PC-9 (cell line): ENCODE measurements at regions not wholly inside any gene's neighbourhood (a gene's known extent, or its start where the extent isn't known, plus 50 kb on each side); places are given as distances from the start of the nearest gene placed in this dataset.

Experiments used
- BruUV-seq: library from RNA; stranded (reverse); fragments of 400-500 nt; replicated peaks from 2 replicates; lab custom pipeline; 2021; lab: Mats Ljungman, UMichigan
- CTCF ChIA-PET: fragments of 300-600 bp; sonication (Branson Sonifier 250); formaldehyde crosslinking; loops from one replicate; lab custom pipeline; 2022; ENCODE audit warnings: antibody characterized with exemption; lab: Charles Lee
- POLR2A ChIA-PET: fragments of 300-600 bp; sonication (Branson Sonifier 250); formaldehyde crosslinking; loops from one replicate; lab custom pipeline; 2022; ENCODE audit warnings: antibody characterized with exemption; ENCODE audit not compliant: unreplicated experiment; lab: Charles Lee
- DNase-seq, 2 experiments: peaks; one replicate each; pipeline versions ENCODE4 v3.0.0 to v3.0.0-alpha.2; 2015 to 2022; ENCODE audit warnings: mixed read lengths in 1 of 2
- H2AFZ ChIP-seq: fragments of 200-600 bp; sonication (generic); 2 replicates; pipeline ENCODE4 v1.8.1; 2017; ENCODE audit warnings: antibody characterized with exemption
- H3F3A ChIP-seq: fragments of 200-600 bp; sonication (generic); 2 replicates; pipeline ENCODE4 v1.8.1; 2017; ENCODE audit warnings: antibody characterized with exemption, mild to moderate bottlenecking, low read depth; ENCODE audit not compliant: insufficient read depth
- H3K27ac ChIP-seq: fragments of 200-600 bp; sonication (generic); 2 replicates; pipeline ENCODE4 v1.6.1; 2016; ENCODE audit warnings: mixed run types
- H3K27me3 ChIP-seq: fragments of 200-600 bp; sonication (generic); 2 replicates; pipeline ENCODE4 v1.6.1; 2016; ENCODE audit warnings: low read depth, mixed run types; ENCODE audit not compliant: insufficient read depth
- H3K36me3 ChIP-seq: fragments of 200-600 bp; sonication (generic); 2 replicates; pipeline ENCODE4 v1.6.1; 2016; ENCODE audit warnings: low read depth, mixed run types
- H3K4me1 ChIP-seq: fragments of 200-600 bp; sonication (generic); replicated peaks from 2 replicates; pipeline ENCODE4 v1.6.1; 2016; ENCODE audit warnings: mixed run types; ENCODE audit not compliant: insufficient read depth
- H3K4me2 ChIP-seq: fragments of 200-600 bp; sonication (generic); 2 replicates; pipeline ENCODE4 v1.6.1; 2017; ENCODE audit warnings: mixed run types
- H3K4me3 ChIP-seq: fragments of 200-600 bp; sonication (generic); 2 replicates; pipeline ENCODE4 v1.6.1; 2016; ENCODE audit warnings: mixed run types
- H3K79me2 ChIP-seq: fragments of 200-600 bp; sonication (generic); 2 replicates; pipeline ENCODE4 v1.6.1; 2017; ENCODE audit warnings: low read depth, mixed run types
- H3K9me2 ChIP-seq: fragments of 200-600 bp; sonication (generic); 2 replicates; pipeline ENCODE4 v1.8.1; 2017; ENCODE audit warnings: mild to moderate bottlenecking; ENCODE audit not compliant: insufficient read depth
- H3K9me3 ChIP-seq: fragments of 200-600 bp; sonication (generic); 2 replicates; pipeline ENCODE4 v1.8.1; 2016; ENCODE audit warnings: low read depth; ENCODE audit not compliant: insufficient read depth
- H4K20me1 ChIP-seq: fragments of 200-600 bp; sonication (generic); 2 replicates; pipeline ENCODE4 v1.8.1; 2017; ENCODE audit not compliant: insufficient read depth
- CTCF ChIP-seq: fragments of 200-600 bp; sonication (generic); conservative IDR thresholded peaks from 2 replicates; pipeline ENCODE4 v1.6.1; 2017; ENCODE audit warnings: mixed run types, antibody characterized with exemption, mild to moderate bottlenecking, moderate library complexity
- EZH2 ChIP-seq: fragments of 200-600 bp; sonication (generic); IDR thresholded peaks from 2 replicates; pipeline ENCODE4 v1.8.0; 2017; ENCODE audit warnings: antibody characterized with exemption, low read depth
- intact Hi-C: fragments of 100-400 bp; cut with micrococcal nuclease; formaldehyde crosslinking; loops from one replicate; pipeline ENCODE4 v1.10.0; 2022; ENCODE audit not compliant: unreplicated experiment

GRCh38 chr10:132118366-132118765 is 52.6 kb downstream of the JAKMIP3 start:
- no peak for DNase-seq
- H3F3A ChIP-seq, result no peaks in the 10 kb centered on the region
- H3K27ac ChIP-seq, result no peak overlapping the region
- no peak overlapping the region for H3K4me2 ChIP-seq
- H3K79me2 ChIP-seq, result no peaks in the 10 kb centered on the region
- H3K36me3 ChIP-seq, result no peaks in the 10 kb centered on the region
- no peak overlapping the region for H3K4me3 ChIP-seq
- ChIA-PET CTCF (no interaction called here), POLR2A (no interaction called here)
- H3K4me1 ChIP-seq, result no peaks in the 10 kb centered on the region
- intact Hi-C loops, result no loop called here
- no peak overlapping the region for H2AFZ ChIP-seq
- no TSS peak for BruUV-seq
- no peaks in the 10 kb centered on the region for H3K27me3 ChIP-seq
- H4K20me1 ChIP-seq, result no peaks in the 10 kb centered on the region
- TF ChIP-seq CTCF, result no peak
- no peak for TF ChIP-seq EZH2
- no peaks in the 10 kb centered on the region for H3K9me2 ChIP-seq
- no peaks in the 10 kb centered on the region for H3K9me3 ChIP-seq

DNA sequence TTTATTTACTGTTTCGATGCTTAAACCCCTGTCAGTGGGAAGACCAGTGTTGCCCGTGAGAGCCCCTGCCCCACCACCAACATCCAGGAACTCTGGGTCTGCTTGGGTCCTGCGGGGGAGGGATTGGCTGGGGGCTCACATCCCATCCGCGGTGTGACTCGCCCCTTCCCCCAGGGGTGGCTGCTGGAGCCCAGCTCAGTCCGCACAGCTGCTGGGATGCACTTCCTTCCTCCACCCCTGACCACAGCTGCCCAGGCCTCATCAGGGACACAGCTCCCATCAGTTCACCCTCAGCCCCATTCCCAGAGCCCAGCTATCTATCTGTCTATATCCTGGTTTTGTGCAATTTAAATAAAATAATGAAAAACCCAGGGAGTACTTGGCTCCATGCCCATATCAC is 54.5 kb downstream of the JAKMIP3 start:
- CTCF ChIA-PET, result no interaction called here
- DNase-seq, result no peak
- H3K4me1 ChIP-seq, result no peaks in the 10 kb centered on the region
- BruUV-seq, result no TSS peak
- no peaks in the 10 kb centered on the region for H3K9me2 ChIP-seq
- no peak overlapping the region for H2AFZ ChIP-seq
- no peaks in the 10 kb centered on the region for H3K36me3 ChIP-seq
- TF ChIP-seq EZH2, result no peak
- TF ChIP-seq CTCF, result no peak
- no peaks in the 10 kb centered on the region for H3F3A ChIP-seq
- no peaks in the 10 kb centered on the region for H3K79me2 ChIP-seq
- H3K27me3 ChIP-seq, result no peaks in the 10 kb centered on the region
- POLR2A ChIA-PET, result no interaction called here
- no peak overlapping the region for H3K4me3 ChIP-seq
- H4K20me1 ChIP-seq, result no peaks in the 10 kb centered on the region
- no peak overlapping the region for H3K27ac ChIP-seq
- H3K9me3 ChIP-seq, result no peaks in the 10 kb centered on the region
- no peak overlapping the region for H3K4me2 ChIP-seq
- intact Hi-C loops, result no loop called here

- no peaks in the 10 kb centered on the region for H3K79me2 ChIP-seq
- H4K20me1 ChIP-seq, result no peaks in the 10 kb centered on the region
- no peaks in the 10 kb centered on the region for H3K27me3 ChIP-seq
- no peak overlapping the region for H3K4me2 ChIP-seq
- H2AFZ ChIP-seq, result no peak overlapping the region
- DNase-seq, result no peak
- TF ChIP-seq CTCF (no peak), EZH2 (no peak)
- ChIA-PET POLR2A (no interaction called here), CTCF (no interaction called here)
- H3K36me3 ChIP-seq, result no peaks in the 10 kb centered on the region
- H3K4me1 ChIP-seq, result no peaks in the 10 kb centered on the region
- H3K9me3 ChIP-seq, result no peaks in the 10 kb centered on the region
- no peak overlapping the region for H3K27ac ChIP-seq
- no peaks in the 10 kb centered on the region for H3K9me2 ChIP-seq
- no peak overlapping the region for H3K4me3 ChIP-seq
- BruUV-seq, result no TSS peak
- intact Hi-C loops, result no loop called here
- H3F3A ChIP-seq, result no peaks in the 10 kb centered on the region
Observed at GRCh38 chr10:132120734-132121510, 55.2 kb downstream of the JAKMIP3 start.
